Stimulated activated CD8-positive, alpha-beta memory T cell treated with anti-CD3 and anti-CD28 coated beads, Interleukin-2, amount 100 ng/mL, for 48 hours (primary cell): ENCODE measurements at regions not wholly inside any gene's neighbourhood (a gene's known extent, or its start where the extent isn't known, plus 50 kb on each side); places are given as distances from the start of the nearest gene placed in this dataset.

Experiments used
- DNase-seq, 2 donors: peaks; one replicate each; pipeline ENCODE4 v3.0.0-alpha.2; 2020; ENCODE audit warnings: low read depth in 2 of 2

- DNase-seq = no peak
Measured at GRCh38 chr7:145269418-145270161, 433.7 kb upstream of the TPK1 start.

DNA sequence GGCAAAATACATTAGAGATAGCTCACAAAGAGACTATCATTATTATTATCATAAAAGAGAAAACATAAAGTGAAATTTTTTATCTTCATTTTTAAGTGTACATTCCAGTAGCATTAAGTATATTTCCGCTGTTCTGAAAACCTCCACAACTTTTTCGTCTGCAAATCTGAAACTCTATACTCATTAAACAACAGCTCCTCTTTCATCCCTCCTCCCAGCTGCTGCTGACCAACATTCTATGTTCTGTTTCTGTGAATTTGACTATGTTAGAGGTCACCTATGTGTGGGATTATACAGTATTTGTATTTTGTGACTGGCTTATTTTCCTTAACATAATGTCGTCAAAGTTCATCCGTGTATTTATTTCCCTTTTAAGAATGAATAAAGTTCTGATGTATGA is 429.3 kb upstream of the TPK1 start:
- no peak for DNase-seq

DNA sequence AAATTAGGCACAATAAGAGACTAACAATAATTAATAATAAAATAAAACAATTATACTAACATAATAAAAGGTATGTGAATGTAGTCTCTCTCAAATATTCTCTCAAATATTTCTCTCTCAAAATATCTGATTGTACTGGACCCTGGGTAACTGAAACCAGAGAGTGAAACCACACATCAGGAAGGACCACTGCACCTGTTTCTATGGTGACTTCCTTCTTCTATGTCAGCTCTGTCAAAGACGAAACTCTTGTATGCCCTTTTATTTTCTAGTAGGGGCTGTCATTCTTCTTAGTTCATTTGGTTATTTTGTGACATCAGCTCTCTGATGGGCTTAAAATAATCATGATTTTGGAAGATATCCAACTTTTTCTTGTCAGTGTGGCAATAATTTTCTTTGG is 428.0 kb upstream of the TPK1 start:
- DNase-seq = no peak

- no peak for DNase-seq
Measured at GRCh38 chr7:145252031-145252430, 416.2 kb upstream of the TPK1 start.

DNA sequence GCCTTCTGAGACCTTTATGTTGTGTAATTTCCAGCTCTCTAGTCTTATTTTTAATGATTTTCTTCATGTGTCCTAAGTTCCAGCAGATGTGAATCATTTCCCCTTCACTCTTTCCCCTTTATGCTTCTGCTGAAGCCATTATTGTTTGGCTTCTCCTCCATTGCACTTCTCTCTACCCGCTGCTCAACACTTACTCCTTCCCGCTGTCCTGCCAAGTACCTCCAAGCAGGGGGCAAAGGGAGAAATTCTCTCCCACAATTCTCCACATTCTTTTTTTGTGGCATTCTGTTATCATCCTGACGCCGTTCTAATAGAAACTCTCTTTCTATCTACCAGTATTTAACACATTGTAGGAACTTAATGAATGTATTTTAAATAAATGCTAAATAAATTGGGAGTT is 388.9 kb upstream of the TPK1 start:
- DNase-seq = no peak

GRCh38 chr7:145219461-145219860 is 383.6 kb upstream of the TPK1 start:
- no peak for DNase-seq

DNA sequence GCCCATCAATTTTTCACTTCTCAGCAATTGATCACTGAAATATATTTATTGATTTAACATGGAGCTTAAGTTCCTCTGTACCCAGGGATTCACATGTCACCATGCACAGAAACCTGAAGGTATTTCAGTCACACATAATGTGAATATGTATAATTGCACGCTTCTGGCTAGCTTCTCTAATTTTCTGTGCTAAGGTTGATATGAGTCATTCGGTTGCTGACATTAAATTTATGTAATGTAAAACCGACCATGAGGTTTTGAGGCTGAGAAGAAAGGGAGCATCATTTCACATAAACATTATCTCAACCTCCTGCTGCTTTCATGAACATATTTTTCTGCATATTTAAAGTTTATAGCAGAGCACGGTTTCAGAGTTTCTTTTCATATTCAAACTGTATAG is 381.0 kb upstream of the TPK1 start:
- DNase-seq = no peak

GRCh38 chr7:145212050-145212449 is 376.2 kb upstream of the TPK1 start:
- DNase-seq = no peak

DNA sequence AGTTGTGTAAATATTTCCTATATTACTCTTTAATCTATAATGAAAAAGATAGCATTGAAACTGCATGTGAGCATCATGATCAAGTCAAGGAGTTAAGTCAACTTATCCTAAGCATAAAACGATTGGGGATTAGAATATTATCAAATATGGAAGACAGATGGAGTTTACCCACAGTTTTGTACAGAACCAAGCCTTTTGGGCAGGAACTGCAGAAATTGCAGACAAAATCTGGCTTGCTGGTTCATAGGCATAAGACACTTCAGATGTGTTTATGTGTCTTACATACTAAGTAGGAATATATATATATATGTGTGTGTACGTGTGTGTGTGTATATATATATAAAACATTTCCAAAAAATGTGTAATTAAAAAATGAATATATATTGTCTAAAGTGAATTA is 375.4 kb upstream of the TPK1 start:
- DNase-seq = no peak

- no peak for DNase-seq
Measured at GRCh38 chr7:145193951-145194350, 358.1 kb upstream of the TPK1 start.

DNA sequence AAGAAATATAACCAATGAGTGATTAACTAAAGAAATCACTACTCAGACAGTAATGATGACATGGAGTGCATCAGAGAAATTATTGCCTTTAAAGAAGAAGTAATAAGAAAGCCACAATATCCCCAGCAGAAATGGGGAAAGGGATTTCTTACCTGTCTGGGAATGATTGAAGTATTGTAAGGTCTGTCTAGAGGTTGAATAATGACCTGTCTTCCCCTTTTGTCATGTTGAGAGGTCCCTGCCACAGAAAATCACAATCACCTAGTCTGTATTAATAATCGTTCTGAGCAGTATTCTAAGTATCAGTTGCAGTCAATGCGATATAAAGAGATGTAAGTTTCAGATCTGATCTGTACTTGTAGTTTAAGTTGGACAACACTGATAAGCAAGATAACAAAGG is 349.1 kb upstream of the TPK1 start:
- no peak for DNase-seq

DNA sequence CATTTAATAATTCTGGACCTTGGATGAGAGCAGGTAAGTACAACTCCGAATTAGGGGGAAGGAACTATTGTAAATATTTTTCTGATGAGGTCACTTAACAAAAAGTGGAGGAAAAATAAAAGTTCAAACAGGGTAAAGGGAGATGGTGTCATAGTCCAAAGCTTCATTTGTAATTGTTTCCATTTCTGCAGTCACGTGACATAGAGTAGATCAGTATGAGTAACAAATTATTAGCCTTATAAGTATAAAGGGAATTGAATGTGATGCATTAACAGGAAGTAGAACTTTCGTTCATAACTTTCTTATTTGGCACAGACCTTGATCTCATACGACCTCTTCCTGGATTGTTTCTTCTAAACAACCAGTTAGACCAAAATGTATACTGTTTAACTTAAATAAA is 347.2 kb upstream of the TPK1 start:
- no peak for DNase-seq

DNA sequence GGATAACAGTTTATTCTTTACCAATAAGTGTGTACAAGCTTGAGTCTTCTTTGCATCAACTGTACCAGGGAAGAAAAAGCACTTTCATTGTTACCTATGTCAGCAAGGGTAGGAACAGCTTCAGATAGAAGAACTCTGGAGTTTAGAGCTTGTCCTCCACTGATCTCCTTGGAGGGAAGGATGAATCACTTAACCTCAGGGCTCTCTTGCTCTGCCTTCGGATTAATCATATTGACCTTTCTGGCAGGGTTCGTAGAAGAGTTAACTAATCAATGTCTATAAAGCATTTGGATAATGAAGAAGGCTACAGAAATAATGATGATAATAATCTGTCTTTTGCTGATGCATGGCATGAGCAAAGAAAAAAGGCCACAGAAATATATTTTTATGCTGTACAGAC is 339.5 kb upstream of the TPK1 start:
- no peak for DNase-seq

- DNase-seq = no peak
Measured at GRCh38 chr7:145169908-145170307, 334.1 kb upstream of the TPK1 start.

- no peak for DNase-seq
Measured at GRCh38 chr7:145168879-145169278, 333.0 kb upstream of the TPK1 start.

DNA sequence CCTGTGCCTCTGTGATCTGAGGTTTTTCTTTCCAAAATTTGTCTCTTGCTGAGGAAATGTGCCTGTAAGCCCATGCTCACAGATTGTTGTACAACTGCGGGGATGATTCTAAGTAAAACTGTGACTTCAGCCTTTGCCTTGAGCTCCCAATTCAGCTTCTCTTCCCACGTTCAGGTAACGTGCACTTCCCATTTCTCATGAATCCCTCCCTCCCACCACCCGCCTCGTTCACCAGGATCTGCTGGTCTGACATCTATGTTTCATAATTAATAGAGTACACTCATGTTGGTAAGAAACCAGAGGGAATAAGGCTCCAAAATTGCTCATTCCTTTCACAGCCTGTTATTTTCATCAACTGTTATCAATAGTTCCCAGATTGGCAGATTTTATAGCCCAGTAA is 332.6 kb upstream of the TPK1 start:
- no peak for DNase-seq

- DNase-seq = no peak
Measured at GRCh38 chr7:145156834-145157233, 321.0 kb upstream of the TPK1 start.

- no peak for DNase-seq
Measured at GRCh38 chr7:145152589-145152988, 316.7 kb upstream of the TPK1 start.

DNA sequence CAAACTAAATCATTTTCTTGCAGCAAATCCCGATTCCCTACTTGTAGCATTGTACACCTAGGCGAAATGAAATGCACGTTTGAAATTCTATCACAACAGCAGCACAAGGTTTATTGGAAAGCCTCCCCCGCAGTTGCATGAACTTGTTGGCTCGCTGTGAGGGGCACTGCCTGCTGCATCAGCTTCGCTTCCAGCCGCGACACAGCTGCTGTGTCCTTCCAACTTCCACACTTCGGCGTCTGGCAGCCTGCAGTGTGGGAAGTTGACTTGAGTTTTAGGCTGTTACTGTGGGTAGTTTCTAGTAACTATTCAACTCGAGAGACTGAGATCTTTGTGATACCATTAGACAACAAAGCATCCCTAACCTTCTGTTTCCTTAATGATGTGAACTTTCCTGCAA is 315.8 kb upstream of the TPK1 start:
- no peak for DNase-seq

DNA sequence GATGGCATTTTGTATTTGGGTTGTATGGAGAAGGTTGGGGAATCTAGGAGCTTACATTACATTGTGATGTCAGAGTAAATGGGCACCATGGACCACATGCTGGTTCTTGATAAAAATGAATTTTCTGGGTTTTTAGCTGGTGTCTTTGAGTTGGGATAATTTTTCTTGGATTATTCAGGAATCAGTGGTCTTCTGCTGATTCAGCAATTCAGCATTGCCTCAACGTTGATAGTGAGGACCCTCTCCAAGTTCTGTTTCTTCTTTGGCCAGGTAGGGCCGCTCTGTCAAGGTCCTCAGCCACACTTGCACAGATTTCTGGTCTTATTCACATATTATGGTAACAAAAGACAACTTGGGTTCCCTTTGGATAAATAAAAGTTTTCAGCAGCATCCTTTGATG is 312.0 kb upstream of the TPK1 start:
- no peak for DNase-seq

DNA sequence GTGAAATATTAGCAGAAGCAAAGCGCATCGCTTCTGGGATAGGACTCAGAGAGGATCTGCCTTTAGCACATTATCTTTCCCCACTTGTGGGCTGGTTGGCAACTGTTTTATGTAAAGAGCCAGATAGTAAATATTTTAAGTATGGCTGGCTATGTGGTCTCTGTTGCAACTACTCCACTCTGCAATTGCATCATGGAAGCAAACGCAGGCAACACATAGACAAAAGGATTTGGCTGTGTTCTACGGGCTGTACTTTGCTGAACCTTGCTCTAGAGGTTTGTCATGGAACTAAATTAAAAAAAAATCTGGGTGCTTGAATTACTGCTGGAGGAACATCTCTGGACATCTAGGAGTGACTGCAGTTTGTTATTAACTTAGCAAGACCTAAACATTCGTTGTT is 307.8 kb upstream of the TPK1 start:
- DNase-seq = no peak

DNA sequence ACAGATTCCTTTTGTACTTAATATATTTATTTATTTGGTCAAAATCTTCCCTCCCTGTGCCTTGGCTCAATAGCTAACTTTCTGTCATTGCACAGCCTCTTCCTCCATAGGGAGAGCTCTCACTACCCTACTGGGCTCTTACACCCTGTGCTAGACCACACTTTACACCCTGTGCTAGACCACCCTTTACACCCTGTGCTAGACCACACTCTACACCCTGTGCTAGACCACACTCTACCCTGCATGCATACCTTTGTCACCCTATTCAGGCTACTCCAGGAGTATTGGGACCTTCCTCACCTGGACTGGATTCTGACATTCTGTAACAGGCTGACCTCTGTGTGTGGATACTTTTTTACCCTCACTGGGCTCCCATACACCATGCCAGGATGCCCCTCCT is 298.5 kb upstream of the TPK1 start:
- DNase-seq = no peak

DNA sequence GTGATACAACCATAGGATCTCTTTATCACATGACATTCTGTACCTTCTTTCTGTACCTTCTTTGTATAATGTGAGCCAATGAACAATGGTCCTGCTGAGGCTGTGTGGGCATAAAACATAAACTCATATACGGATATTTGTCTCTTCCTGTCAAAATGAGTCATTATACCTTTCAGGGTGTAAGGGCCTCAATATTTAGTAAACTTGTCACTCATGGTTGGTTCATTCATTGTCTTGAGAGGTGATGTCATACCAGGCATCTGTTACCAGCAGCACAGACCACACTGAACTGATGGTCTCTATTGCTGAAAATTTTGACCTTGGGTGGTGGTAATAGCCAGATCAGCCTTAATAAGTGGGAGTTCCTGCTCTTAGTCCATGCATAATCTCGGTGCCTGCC is 287.6 kb upstream of the TPK1 start:
- no peak for DNase-seq

GRCh38 chr7:145106001-145106400 is 270.1 kb upstream of the TPK1 start:
- DNase-seq = no peak
